NB4 (cell line): ENCODE measurements at regions not wholly inside any gene's neighbourhood (a gene's known extent, or its start where the extent isn't known, plus 50 kb on each side); places are given as distances from the start of the nearest gene placed in this dataset.

Experiments used
- MYC ChIP-seq: IDR thresholded peaks from 2 replicates; pipeline ENCODE4 v1.6.1; 2011; ENCODE audit warnings: low read depth, low read length
- POLR2A ChIP-seq: IDR thresholded peaks from 2 replicates; pipeline ENCODE4 v1.6.1; 2011; ENCODE audit warnings: mild to moderate bottlenecking; ENCODE audit not compliant: insufficient read length; ENCODE audit errors: extremely low read depth

DNA sequence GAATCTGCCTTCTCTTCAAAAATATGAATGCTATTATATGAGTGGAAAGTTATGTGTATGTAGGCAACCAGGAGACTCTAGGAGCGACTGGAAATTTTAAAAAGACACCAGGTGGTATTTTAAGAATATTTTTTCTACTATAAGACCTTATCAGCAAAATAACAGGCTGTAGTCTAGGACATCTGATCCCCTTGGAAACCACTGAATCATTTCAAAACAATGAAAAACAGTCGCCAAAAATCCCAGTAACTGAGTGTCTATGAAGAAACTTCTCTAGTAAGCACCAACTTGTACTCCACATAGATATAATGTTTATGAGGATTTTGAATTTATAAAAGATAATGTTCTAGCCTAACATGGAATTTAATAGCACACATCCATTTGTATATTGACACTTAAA is 358.5 kb downstream of the GPATCH2 start:
- TF ChIP-seq POLR2A (no peak), MYC (no peak)
